UCSD-AML1 (cell line): ENCODE measurements at regions not wholly inside any gene's neighbourhood (a gene's known extent, or its start where the extent isn't known, plus 50 kb on each side); places are given as distances from the start of the nearest gene placed in this dataset.
A peak's percentile ranks its signal among the peaks of the same experiment; 100 is the strongest.
"Not testable (repeated sequence)": the region's sequence is repeated elsewhere in the genome, so short reads cannot be mapped to it uniquely, and the experiment has no call there.

Experiments used
- DNase-seq: peaks from one replicate; lab custom pipeline; 2025; ENCODE audit not compliant: unreplicated experiment; lab: John Stamatoyannopoulos, UW

GRCh38 chr10:25851548-25851947 lies 82.5 kb upstream of the MYO3A start:
- no peak for DNase-seq

- no peak for DNase-seq
Measured at GRCh38 chr10:25852364-25852941, 81.6 kb upstream of the MYO3A start.

DNA sequence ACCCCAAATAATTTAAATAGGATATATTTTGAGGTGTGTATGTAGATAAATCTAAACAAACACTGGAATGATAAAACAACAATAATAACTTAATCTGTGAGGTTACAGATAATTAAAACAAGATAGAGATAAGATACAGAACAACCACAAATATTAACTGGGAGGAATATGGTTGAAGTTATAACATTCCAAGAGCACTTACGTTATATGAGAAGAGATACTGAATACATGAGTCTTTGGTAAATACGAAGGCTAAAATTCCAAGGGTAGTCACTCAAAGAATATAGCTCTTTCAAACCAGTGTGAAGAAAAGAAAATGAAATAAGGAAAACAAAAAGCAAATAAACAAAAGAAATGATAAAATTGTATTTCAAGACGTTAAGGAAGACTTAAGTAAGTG lies 76.0 kb upstream of the MYO3A start:
- no peak for DNase-seq

DNA sequence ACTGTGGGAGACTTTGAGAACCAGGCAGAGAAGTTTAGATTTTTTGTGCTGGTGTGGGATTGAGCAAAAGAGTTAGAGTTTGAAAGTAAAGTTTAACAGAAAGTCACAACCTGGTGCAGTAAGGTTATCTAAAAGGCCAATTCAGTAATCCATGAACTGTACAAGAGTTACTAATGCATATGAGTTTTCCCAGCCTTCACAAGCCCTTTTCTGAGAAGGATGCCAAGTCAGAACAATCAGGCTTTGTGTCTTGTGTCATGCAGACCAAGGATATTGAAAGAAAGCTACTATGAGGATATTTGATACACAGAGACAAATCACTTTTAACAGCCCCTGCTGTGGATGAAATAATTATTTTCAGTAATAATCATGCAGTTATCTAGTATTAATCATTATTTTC lies 68.8 kb upstream of the MYO3A start:
- no peak for DNase-seq

DNA sequence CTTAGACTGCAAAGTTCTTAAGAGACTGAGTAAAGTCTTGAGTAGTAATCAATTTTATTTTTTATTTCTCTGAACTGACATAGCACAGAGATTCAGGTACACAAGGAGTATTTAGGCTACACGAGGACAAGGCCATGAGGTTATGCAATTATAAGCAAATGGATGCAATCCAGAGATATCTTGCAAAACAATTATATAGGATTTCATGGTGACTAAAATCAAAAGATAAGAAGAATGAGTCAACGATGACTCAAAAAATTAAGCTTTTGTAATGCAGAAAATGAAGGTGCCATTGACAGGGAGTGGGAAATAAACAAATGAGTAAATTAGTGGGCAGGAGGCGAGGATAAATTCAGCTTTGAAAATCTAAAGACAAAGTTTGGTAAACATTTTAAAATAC lies 66.7 kb upstream of the MYO3A start:
- DNase-seq, result no peak

GRCh38 chr10:25869067-25869591 lies 64.9 kb upstream of the MYO3A start:
- DNase-seq, result no peak

DNA sequence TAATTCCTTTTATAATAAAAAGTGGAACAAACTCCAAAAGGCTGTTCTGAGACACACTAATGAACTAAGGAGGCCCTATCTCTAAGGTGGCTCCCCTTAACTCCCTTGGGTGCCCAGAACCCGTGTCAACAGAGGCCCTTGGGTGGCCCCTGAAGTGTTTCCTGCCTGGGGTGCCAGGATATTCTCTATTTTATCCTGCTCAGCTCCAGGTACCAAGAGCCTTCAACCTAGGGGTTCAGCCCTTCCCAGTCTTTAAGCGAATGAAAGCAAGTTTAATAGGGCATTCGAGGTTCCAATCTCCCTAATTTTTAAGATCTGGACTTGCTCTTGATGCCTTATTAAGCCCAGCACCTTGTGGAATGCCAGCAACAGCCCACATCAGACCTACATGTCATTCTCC lies 64.4 kb upstream of the MYO3A start:
- DNase-seq, result no peak

GRCh38 chr10:25874402-25874801 lies 59.6 kb upstream of the MYO3A start:
- not testable (repeated sequence) for DNase-seq

DNA sequence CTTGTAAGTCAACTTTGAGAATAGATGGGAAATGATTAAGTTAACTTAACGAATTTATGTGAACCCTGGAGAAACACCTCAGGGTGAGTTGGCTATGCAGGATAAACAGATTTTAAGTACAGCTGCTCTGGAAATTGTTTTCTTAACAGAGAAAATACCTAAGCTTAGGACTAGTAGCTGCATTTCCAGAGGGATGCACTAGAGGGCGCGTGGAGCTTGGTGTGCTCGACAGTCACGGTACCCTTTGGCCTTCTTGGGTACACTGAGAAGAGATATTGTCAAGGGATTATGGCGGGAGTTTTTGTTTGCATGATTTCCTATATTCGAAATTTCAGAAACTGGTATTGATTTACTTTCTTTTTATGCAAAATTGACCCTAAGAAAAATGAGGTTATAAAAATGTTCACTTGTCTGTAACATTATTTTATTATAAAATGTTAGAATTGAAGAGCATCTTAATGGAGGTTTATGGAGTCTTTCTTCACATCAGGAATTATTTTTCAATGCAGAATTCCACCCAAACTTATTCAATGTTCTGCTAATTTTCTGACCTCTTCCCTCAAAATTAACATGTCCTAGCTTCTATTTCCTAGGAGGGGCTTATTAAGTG lies 58.4 kb upstream of the MYO3A start:
- DNase-seq, result peak; percentile 47

- no peak for DNase-seq
Measured at GRCh38 chr10:25877296-25877695, 56.7 kb upstream of the MYO3A start.
